ENCODE measurements at regions not wholly inside any gene's neighbourhood (a gene's known extent, or its start where the extent isn't known, plus 50 kb on each side); places are given as distances from the start of the nearest gene placed in this dataset.

- Histone ChIP-seq H2AFZ (ENCODE audit: low read depth, low read length) (no peak overlapping the region), H3K4me3 (ENCODE audit: insufficient read depth, low read depth, low read length) (no peak overlapping the region), H3K4me1 (ENCODE audit: insufficient read depth, low read length) (no peaks in the 10 kb centered on the region), H3K9me3 (ENCODE audit: insufficient read depth, low read depth, low read length) (peaks cover 6% of the 10 kb centered on the region), H3K27me3 (ENCODE audit: insufficient read depth, low read length) (no peaks in the 10 kb centered on the region), H3K9ac (ENCODE audit: low read length) (no peak overlapping the region), H4K20me1 (ENCODE audit: insufficient read depth, low read length) (no peaks in the 10 kb centered on the region), H3K27ac (ENCODE audit: low read depth, low read length) (no peak overlapping the region), H3K36me3 (ENCODE audit: insufficient read depth, low read length) (no peaks in the 10 kb centered on the region), H3K79me2 (ENCODE audit: insufficient read depth, low read length) (no peaks in the 10 kb centered on the region), H3K4me2 (ENCODE audit: low read length) (no peak overlapping the region)
- H3K9me3 Mint-ChIP-seq (ENCODE audit: unreplicated experiment): peaks cover 4% of the 10 kb centered on the region
- TF ChIP-seq, protein P1, sequence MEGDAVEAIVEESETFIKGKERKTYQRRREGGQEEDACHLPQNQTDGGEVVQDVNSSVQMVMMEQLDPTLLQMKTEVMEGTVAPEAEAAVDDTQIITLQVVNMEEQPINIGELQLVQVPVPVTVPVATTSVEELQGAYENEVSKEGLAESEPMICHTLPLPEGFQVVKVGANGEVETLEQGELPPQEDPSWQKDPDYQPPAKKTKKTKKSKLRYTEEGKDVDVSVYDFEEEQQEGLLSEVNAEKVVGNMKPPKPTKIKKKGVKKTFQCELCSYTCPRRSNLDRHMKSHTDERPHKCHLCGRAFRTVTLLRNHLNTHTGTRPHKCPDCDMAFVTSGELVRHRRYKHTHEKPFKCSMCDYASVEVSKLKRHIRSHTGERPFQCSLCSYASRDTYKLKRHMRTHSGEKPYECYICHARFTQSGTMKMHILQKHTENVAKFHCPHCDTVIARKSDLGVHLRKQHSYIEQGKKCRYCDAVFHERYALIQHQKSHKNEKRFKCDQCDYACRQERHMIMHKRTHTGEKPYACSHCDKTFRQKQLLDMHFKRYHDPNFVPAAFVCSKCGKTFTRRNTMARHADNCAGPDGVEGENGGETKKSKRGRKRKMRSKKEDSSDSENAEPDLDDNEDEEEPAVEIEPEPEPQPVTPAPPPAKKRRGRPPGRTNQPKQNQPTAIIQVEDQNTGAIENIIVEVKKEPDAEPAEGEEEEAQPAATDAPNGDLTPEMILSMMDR (IDR thresholded peaks at IDR 0.05; ENCODE audit: insufficient read depth, low read depth, low read length): no peak
- no peak for TF ChIP-seq EZH2 (IDR thresholded peaks at IDR 0.05; ENCODE audit: insufficient read depth, low read length)
- H3K27me3 Mint-ChIP-seq (ENCODE audit: low read depth, unreplicated experiment): peaks cover 26% of the 10 kb centered on the region
- H3K27ac Mint-ChIP-seq (ENCODE audit: unreplicated experiment): no peak overlapping the region
- no peaks in the 10 kb centered on the region for H3K36me3 Mint-ChIP-seq (ENCODE audit: low read depth, unreplicated experiment)
- FAIRE-seq: no peak
- H3K4me1 Mint-ChIP-seq (ENCODE audit: low read depth, unreplicated experiment): no peaks in the 10 kb centered on the region
- no peak overlapping the region for H3K4me3 Mint-ChIP-seq (ENCODE audit: unreplicated experiment)
- no peak for DNase-seq (ENCODE audit: low read depth)
Observed at GRCh38 chr5:6256901-6257300, 121.4 kb downstream of the MED10 start.

DNA sequence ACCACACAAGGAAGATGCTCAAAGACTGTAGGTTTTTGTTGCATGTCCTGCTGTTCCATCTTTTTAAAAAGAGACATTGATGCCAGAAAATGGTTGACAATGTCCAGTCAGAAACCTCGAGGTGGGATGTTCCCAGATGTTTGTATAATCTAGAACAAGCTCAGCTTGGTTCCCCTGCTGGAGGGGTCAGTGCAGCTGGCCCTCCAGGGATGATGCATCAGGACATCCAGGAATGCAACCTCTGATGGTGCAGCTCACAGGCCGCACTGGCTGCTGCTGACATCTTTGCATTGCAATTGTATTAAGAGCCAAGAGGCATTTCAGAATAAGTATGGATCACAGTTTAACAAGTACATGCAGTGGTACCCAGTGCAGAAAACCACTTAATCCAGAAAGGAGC, 122.4 kb downstream of the MED10 start:
- no peak for FAIRE-seq

DNA sequence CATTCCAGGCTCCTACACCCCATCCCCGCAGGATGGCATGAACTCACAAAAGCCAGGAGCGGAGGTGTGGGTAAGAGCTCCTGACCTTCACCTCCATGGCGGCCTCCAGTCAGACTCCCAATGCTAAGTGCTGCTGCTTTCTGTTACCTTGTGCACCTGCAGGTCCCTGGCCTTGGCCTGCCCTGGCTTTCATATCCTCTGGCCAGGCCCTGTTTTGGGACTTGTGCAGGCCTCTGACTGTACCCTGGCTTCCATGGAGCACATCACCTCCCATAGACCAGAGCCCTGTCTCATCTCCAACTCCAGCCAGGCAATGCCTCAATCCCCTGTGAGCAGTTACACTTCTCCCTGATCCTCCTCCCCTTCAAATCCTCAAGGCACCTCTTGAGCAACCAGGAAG, 124.5 kb downstream of the MED10 start:
- DNase-seq (ENCODE audit: low read depth) (no peak), FAIRE-seq (no peak)
- no peak for TF ChIP-seq EZH2 (IDR thresholded peaks at IDR 0.05; ENCODE audit: insufficient read depth, low read length)
- TF ChIP-seq, protein P1 (IDR thresholded peaks at IDR 0.05; ENCODE audit: insufficient read depth, low read depth, low read length): no peak
- no peaks in the 10 kb centered on the region for H3K27me3 ChIP-seq (ENCODE audit: insufficient read depth, low read length)
- no peak overlapping the region for H3K9ac ChIP-seq (ENCODE audit: low read length)
- Mint-ChIP-seq H3K4me1 (ENCODE audit: low read depth, unreplicated experiment) (no peaks in the 10 kb centered on the region), H3K27me3 (ENCODE audit: low read depth, unreplicated experiment) (peaks cover 25% of the 10 kb centered on the region), H3K27ac (ENCODE audit: unreplicated experiment) (no peak overlapping the region), H3K36me3 (ENCODE audit: low read depth, unreplicated experiment) (no peaks in the 10 kb centered on the region), H3K4me3 (ENCODE audit: unreplicated experiment) (no peak overlapping the region), H3K9me3 (ENCODE audit: unreplicated experiment) (peaks cover 4% of the 10 kb centered on the region)
- no peaks in the 10 kb centered on the region for H3K4me1 ChIP-seq (ENCODE audit: insufficient read depth, low read length)
- no peak overlapping the region for H3K4me2 ChIP-seq (ENCODE audit: low read length)
- H3K27ac ChIP-seq (ENCODE audit: low read depth, low read length): no peak overlapping the region
- H2AFZ ChIP-seq (ENCODE audit: low read depth, low read length): no peak overlapping the region
- H3K79me2 ChIP-seq (ENCODE audit: insufficient read depth, low read length): no peaks in the 10 kb centered on the region
- peaks cover 6% of the 10 kb centered on the region for H3K9me3 ChIP-seq (ENCODE audit: insufficient read depth, low read depth, low read length)
- H3K4me3 ChIP-seq (ENCODE audit: insufficient read depth, low read depth, low read length): no peak overlapping the region
- H3K36me3 ChIP-seq (ENCODE audit: insufficient read depth, low read length): no peaks in the 10 kb centered on the region
- H4K20me1 ChIP-seq (ENCODE audit: insufficient read depth, low read length): no peaks in the 10 kb centered on the region

More for the DNA sequence above, 122.4 kb downstream of the MED10 start:
- no peak for TF ChIP-seq EZH2 (IDR thresholded peaks at IDR 0.05; ENCODE audit: insufficient read depth, low read length)
- TF ChIP-seq, protein P1 (IDR thresholded peaks at IDR 0.05; ENCODE audit: insufficient read depth, low read depth, low read length): no peak
- no peak overlapping the region for H3K27ac ChIP-seq (ENCODE audit: low read depth, low read length)
- H2AFZ ChIP-seq (ENCODE audit: low read depth, low read length): no peak overlapping the region
- Mint-ChIP-seq H3K36me3 (ENCODE audit: low read depth, unreplicated experiment) (no peaks in the 10 kb centered on the region), H3K4me3 (ENCODE audit: unreplicated experiment) (no peak overlapping the region), H3K27ac (ENCODE audit: unreplicated experiment) (no peak overlapping the region), H3K9me3 (ENCODE audit: unreplicated experiment) (peaks cover 4% of the 10 kb centered on the region), H3K4me1 (ENCODE audit: low read depth, unreplicated experiment) (no peaks in the 10 kb centered on the region), H3K27me3 (ENCODE audit: low read depth, unreplicated experiment) (peaks cover 27% of the 10 kb centered on the region)
- H4K20me1 ChIP-seq (ENCODE audit: insufficient read depth, low read length): no peaks in the 10 kb centered on the region
- peaks cover 6% of the 10 kb centered on the region for H3K9me3 ChIP-seq (ENCODE audit: insufficient read depth, low read depth, low read length)
- no peak overlapping the region for H3K4me3 ChIP-seq (ENCODE audit: insufficient read depth, low read depth, low read length)
- H3K9ac ChIP-seq (ENCODE audit: low read length): no peak overlapping the region
- no peak overlapping the region for H3K4me2 ChIP-seq (ENCODE audit: low read length)
- DNase-seq (ENCODE audit: low read depth): no peak
- H3K79me2 ChIP-seq (ENCODE audit: insufficient read depth, low read length): no peaks in the 10 kb centered on the region
- no peaks in the 10 kb centered on the region for H3K36me3 ChIP-seq (ENCODE audit: insufficient read depth, low read length)
- no peaks in the 10 kb centered on the region for H3K27me3 ChIP-seq (ENCODE audit: insufficient read depth, low read length)
- H3K4me1 ChIP-seq (ENCODE audit: insufficient read depth, low read length): no peaks in the 10 kb centered on the region
